ENCODE measurements at regions not wholly inside any gene's neighbourhood (a gene's known extent, or its start where the extent isn't known, plus 50 kb on each side); places are given as distances from the start of the nearest gene placed in this dataset.
A peak's percentile ranks its signal among the peaks of the same experiment; 100 is the strongest.

DNA sequence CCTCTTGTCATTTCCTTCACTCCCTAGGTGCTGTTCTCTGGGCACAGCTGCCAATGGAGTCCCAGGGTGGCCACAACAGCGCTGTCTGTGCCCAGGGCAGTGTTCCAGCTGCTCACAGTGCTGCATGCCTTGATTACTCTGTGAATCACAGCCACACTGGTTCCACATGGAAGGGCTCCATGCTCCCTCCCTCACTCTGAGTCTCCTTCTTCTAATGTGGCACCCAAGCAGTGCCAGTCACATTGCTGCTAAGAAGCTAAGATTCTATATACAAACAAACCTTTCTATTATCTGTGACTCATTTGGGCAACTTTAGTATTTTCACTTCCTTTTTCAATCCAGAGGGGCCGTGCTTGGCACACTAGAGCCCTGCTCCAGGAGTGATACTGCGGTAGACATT is 248.7 kb downstream of the TDRD3 start:
- no peak for TF ChIP-seq CTCF (IDR thresholded peaks at IDR 0.05; ENCODE audit: control extremely low read depth, extremely low read depth, low read depth, missing control alignments)
- CTCF ChIA-PET = interaction anchor here (1.0 kb wide), 1 partner anchor 18 kb away, joined by 4 read pairs; no protein-coding TSS in a partner anchor
- DNase-seq (ENCODE audit: extremely low spot score) = no peak
- POLR2A ChIA-PET = no interaction called here

GRCh38 chr13:60642552-60642951 is 245.5 kb downstream of the TDRD3 start:
- ChIA-PET CTCF (interaction anchor here (1.4 kb wide), 1 partner anchor 8 kb away, joined by 3 read pairs; no protein-coding TSS in a partner anchor), POLR2A (no interaction called here)
- DNase-seq (ENCODE audit: extremely low spot score) = no peak
- TF ChIP-seq CTCF (IDR thresholded peaks at IDR 0.05; ENCODE audit: control extremely low read depth, extremely low read depth, low read depth, missing control alignments) = no peak

DNA sequence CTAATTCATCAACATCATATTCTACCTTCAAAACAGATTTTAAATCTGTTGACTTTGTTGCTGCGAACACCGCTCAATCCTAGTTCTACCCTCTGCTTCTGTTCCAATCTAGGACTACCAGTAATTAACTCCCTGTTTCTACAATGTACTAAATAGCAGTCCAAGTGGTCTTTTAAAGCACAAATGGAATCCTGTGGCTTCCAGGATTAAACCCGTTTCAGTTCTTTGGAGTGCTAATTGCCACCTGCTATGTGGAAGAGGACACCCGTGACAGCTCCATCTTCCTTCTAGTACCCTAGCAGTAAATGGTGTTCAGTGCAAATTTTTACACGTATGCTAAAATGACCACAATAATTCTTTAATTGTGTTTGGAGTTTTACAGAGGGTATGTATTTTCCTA is 232.1 kb downstream of the TDRD3 start:
- ChIA-PET CTCF (no interaction called here), POLR2A (no interaction called here)
- DNase-seq (ENCODE audit: extremely low spot score) = no peak
- no peak for TF ChIP-seq CTCF (IDR thresholded peaks at IDR 0.05; ENCODE audit: control extremely low read depth, extremely low read depth, low read depth, missing control alignments)

GRCh38 chr13:60627071-60627686 is 230.2 kb downstream of the TDRD3 start:
- ChIA-PET CTCF (interaction anchor here (0.9 to 2.1 kb wide), 9 partner anchors 8 to 784 kb away, joined by 3 to 14 read pairs (median 4); no protein-coding TSS in a partner anchor), POLR2A (no interaction called here)
- peak; percentile 59 for TF ChIP-seq CTCF (IDR thresholded peaks at IDR 0.05; ENCODE audit: control extremely low read depth, extremely low read depth, low read depth, missing control alignments)
- DNase-seq (ENCODE audit: extremely low spot score) = peak; percentile 7

All from GM10248 (cell line).